MCF 10A (cell line): ENCODE measurements at regions not wholly inside any gene's neighbourhood (a gene's known extent, or its start where the extent isn't known, plus 50 kb on each side); places are given as distances from the start of the nearest gene placed in this dataset.

Experiments used
- BruUV-seq: library from RNA; stranded (reverse); fragments of 400-500 nt; replicated peaks from 2 replicates; lab custom pipeline; 2021; lab: Mats Ljungman, UMichigan
- CTCF ChIA-PET: fragments of 300-600 bp; sonication (Branson Sonifier 250); formaldehyde crosslinking; extraction: SDS; loops from one replicate; lab custom pipeline; 2021; ENCODE audit warnings: antibody characterized with exemption, inconsistent platforms; lab: Yijun Ruan, JAX
- POLR2A ChIA-PET: fragments of 300-600, 350-650 bp; sonication (Branson Sonifier 250); formaldehyde crosslinking; extraction: SDS; loops from one replicate; lab custom pipeline; 2020; ENCODE audit warnings: antibody characterized with exemption, inconsistent platforms; lab: Yijun Ruan, JAX
- DNase-seq: peaks from one replicate; pipeline ENCODE4 v3.0.0-alpha.2; 2018; ENCODE audit not compliant: unreplicated experiment
- H3K27ac Mint-ChIP-seq: one replicate; pipeline ENCODE4 v1.8.0; 2022; ENCODE audit warnings: mild to moderate bottlenecking, low read depth, mixed read lengths; ENCODE audit not compliant: unreplicated experiment
- H3K27me3 Mint-ChIP-seq: one replicate; pipeline ENCODE4 v1.8.0; 2022; ENCODE audit warnings: mixed read lengths; ENCODE audit not compliant: insufficient read depth, unreplicated experiment
- H3K36me3 Mint-ChIP-seq: one replicate; pipeline ENCODE4 v1.8.0; 2022; ENCODE audit warnings: mild to moderate bottlenecking, moderate library complexity, mixed read lengths; ENCODE audit not compliant: insufficient read depth, unreplicated experiment
- H3K4me1 Mint-ChIP-seq: one replicate; pipeline ENCODE4 v1.8.0; 2022; ENCODE audit warnings: mixed read lengths; ENCODE audit not compliant: insufficient read depth, unreplicated experiment
- H3K4me3 Mint-ChIP-seq: one replicate; pipeline ENCODE4 v1.8.0; 2022; ENCODE audit warnings: mild to moderate bottlenecking, moderate library complexity, mixed read lengths; ENCODE audit not compliant: unreplicated experiment
- H3K9me3 Mint-ChIP-seq: one replicate; pipeline ENCODE4 v1.8.0; 2022; ENCODE audit warnings: mixed read lengths; ENCODE audit not compliant: unreplicated experiment
- intact Hi-C: fragments of 100-400 bp; cut with micrococcal nuclease; formaldehyde crosslinking; loops from 2 replicates; pipeline ENCODE4 v1.14.1; 2022
- TF ChIP-seq, protein P1 (sequence below): fragments of 200-600 bp; IDR thresholded peaks from one replicate; pipeline ENCODE4 v1.8.0; 2022; ENCODE audit warnings: antibody characterized with exemption, mild to moderate bottlenecking; ENCODE audit not compliant: unreplicated experiment

DNA sequence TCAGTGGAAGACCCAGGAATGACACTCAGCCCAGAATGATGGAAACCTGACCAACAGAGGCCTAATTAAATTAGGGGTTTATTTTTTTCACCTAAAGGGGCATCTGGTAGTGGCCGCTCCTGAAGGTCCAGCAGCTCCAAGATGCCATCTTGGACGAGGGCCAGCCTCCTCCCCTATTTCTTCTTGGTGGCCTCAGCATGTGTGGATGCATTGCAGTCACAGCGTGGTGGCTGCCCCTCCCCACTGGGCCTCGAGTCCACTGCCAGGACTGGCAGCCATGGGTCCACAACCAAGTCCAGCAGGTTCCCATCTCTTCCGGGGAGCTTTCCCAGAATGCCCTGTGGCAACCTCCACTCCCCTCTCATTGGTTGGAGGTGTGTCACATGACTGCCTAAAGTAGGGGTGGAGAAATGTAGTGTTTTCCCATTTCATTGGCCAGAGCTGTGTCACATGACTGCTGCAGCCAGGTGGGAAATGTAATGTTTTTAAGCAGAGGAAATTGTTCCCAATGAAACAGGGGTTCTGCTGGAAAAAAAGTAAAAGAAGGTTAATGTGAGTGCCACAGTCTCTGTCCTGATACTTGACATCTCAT lies 628.2 kb downstream of the PTPRU start:
- H3K9me3 Mint-ChIP-seq, result peaks cover 7% of the 10 kb centered on the region
- intact Hi-C loops, result no loop called here
- H3K4me3 Mint-ChIP-seq, result no peak overlapping the region
- ChIA-PET CTCF (interaction anchor here (0.6 kb wide), 1 partner anchor 218 kb away, joined by 3 read pairs; no protein-coding TSS in a partner anchor), POLR2A (no interaction called here)
- H3K27ac Mint-ChIP-seq, result no peak overlapping the region
- H3K4me1 Mint-ChIP-seq, result no peaks in the 10 kb centered on the region
- TF ChIP-seq, protein P1, sequence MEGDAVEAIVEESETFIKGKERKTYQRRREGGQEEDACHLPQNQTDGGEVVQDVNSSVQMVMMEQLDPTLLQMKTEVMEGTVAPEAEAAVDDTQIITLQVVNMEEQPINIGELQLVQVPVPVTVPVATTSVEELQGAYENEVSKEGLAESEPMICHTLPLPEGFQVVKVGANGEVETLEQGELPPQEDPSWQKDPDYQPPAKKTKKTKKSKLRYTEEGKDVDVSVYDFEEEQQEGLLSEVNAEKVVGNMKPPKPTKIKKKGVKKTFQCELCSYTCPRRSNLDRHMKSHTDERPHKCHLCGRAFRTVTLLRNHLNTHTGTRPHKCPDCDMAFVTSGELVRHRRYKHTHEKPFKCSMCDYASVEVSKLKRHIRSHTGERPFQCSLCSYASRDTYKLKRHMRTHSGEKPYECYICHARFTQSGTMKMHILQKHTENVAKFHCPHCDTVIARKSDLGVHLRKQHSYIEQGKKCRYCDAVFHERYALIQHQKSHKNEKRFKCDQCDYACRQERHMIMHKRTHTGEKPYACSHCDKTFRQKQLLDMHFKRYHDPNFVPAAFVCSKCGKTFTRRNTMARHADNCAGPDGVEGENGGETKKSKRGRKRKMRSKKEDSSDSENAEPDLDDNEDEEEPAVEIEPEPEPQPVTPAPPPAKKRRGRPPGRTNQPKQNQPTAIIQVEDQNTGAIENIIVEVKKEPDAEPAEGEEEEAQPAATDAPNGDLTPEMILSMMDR, result no peak
- no TSS peak for BruUV-seq
- peaks cover 30% of the 10 kb centered on the region for H3K27me3 Mint-ChIP-seq
- no peak for DNase-seq
- H3K36me3 Mint-ChIP-seq, result no peaks in the 10 kb centered on the region

DNA sequence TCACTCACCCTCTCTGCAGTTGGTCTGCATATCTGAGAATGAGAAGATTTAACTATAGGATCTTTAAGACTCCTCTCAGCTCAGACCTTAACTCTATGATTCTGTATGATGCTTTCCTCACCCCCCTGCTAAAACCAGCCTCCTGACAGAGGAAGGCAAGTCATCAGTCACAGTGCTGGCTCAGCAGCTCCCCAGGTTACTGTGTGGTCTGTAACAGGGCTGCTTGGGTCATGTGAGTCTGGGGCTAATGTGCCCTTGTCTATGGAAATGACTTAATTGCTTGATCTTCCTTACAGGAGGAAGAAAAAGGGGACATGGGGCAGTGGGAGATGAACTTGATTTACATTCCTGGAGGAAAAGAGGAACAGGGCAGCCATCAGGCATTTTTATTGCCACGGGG lies 625.6 kb downstream of the PTPRU start:
- Mint-ChIP-seq H3K9me3 (peaks cover 7% of the 10 kb centered on the region), H3K4me3 (no peak overlapping the region), H3K36me3 (no peaks in the 10 kb centered on the region), H3K27ac (no peak overlapping the region), H3K27me3 (peaks cover 34% of the 10 kb centered on the region), H3K4me1 (no peaks in the 10 kb centered on the region)
- no TSS peak for BruUV-seq
- intact Hi-C loops, result no loop called here
- no peak for DNase-seq
- TF ChIP-seq, protein P1, result no peak
- ChIA-PET POLR2A (interaction anchor here (0.6 kb wide), 1 partner anchor 12 kb away, joined by 3 read pairs; no protein-coding TSS in a partner anchor), CTCF (interaction anchor here (0.8 to 1.4 kb wide), 3 partner anchors 12 to 269 kb away, joined by 3 read pairs; no protein-coding TSS in a partner anchor)

DNA sequence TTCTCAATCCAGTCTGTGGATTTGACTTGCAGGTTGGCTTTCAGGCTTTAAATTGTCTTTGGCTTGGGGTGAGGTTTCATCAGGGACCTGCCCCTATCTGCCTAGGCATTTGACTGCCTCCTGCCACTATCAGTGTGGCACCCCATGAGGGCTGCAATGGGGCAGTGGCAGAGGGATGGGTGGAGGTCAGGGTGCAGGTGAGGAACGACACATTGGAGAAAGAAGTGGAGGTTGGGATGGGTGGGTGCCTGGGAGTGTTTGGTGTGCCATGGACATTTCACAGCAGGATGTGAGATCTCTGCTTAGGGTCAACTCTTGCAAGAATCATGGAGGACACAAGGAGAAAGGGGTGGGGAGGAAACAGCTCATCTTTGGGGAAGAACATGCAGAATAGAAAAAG lies 625.1 kb downstream of the PTPRU start:
- H3K27me3 Mint-ChIP-seq, result peaks cover 31% of the 10 kb centered on the region
- TF ChIP-seq, protein P1, result no peak
- no TSS peak for BruUV-seq
- no peak for DNase-seq
- no peak overlapping the region for H3K27ac Mint-ChIP-seq
- peaks cover 7% of the 10 kb centered on the region for H3K9me3 Mint-ChIP-seq
- ChIA-PET POLR2A (no interaction called here), CTCF (interaction anchor here (0.7 to 1.4 kb wide), 4 partner anchors 12 to 270 kb away, joined by 3 read pairs; no protein-coding TSS in a partner anchor)
- intact Hi-C loops, result no loop called here
- H3K36me3 Mint-ChIP-seq, result no peaks in the 10 kb centered on the region
- no peak overlapping the region for H3K4me3 Mint-ChIP-seq
- no peaks in the 10 kb centered on the region for H3K4me1 Mint-ChIP-seq

DNA sequence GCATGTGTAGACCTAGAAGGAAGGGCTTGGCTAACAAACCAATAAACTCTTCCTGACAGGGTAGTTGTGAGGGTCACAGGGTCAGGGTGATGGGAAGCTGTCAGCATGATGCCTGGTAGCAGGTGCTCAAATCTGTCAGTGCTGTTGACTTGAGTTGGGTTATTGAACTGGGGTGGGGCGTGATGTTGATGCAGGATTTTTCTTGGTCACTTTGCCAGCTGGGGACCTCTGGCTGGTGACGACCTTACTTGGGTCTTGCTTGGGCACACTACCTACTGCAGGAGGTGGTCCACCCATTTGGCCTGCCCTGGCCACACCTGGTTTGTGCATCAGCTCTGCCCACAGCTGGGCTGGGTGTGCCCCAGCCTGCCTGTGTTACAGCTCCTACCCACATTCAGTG lies 624.4 kb downstream of the PTPRU start:
- TF ChIP-seq, protein P1, result no peak
- Mint-ChIP-seq H3K9me3 (peaks cover 7% of the 10 kb centered on the region), H3K36me3 (no peaks in the 10 kb centered on the region), H3K4me3 (no peak overlapping the region), H3K27ac (no peak overlapping the region), H3K27me3 (peaks cover 23% of the 10 kb centered on the region), H3K4me1 (no peaks in the 10 kb centered on the region)
- BruUV-seq, result no TSS peak
- ChIA-PET POLR2A (no interaction called here), CTCF (interaction anchor here (0.7 to 1.4 kb wide), 2 partner anchors 11 to 17 kb away, joined by 3 read pairs; no protein-coding TSS in a partner anchor)
- intact Hi-C loops, result no loop called here
- DNase-seq, result no peak
